Right hindlimb (tissue), 1 donor: ENCODE measurements at regions not wholly inside any gene's neighbourhood (a gene's known extent, or its start where the extent isn't known, plus 50 kb on each side); places are given as distances from the start of the nearest gene placed in this dataset.

ENCODE experiments used
- DNase-seq: peaks from one replicate; pipeline ENCODE4 v3.0.0-alpha.2; 2018

DNA sequence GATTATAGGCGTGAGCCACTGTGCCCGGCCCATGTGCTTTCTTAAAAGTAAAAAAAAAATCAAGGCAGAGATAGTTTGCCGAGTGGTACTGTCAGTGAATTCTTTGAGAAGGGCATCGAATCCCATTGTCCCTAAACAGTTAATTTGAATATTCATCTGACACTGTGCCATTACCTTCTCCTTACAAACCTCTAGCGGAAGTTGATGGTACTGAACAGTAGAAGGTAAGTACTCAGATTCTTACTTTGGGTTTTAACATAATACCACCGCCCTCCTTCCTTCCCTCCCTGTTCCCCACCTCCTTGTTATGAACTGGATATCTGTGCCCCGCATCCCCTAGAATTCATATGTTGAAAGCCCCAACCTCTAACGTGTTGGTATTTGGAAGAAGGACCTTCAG, 58.2 kb upstream of the CLMP start:
- no peak for DNase-seq

DNA sequence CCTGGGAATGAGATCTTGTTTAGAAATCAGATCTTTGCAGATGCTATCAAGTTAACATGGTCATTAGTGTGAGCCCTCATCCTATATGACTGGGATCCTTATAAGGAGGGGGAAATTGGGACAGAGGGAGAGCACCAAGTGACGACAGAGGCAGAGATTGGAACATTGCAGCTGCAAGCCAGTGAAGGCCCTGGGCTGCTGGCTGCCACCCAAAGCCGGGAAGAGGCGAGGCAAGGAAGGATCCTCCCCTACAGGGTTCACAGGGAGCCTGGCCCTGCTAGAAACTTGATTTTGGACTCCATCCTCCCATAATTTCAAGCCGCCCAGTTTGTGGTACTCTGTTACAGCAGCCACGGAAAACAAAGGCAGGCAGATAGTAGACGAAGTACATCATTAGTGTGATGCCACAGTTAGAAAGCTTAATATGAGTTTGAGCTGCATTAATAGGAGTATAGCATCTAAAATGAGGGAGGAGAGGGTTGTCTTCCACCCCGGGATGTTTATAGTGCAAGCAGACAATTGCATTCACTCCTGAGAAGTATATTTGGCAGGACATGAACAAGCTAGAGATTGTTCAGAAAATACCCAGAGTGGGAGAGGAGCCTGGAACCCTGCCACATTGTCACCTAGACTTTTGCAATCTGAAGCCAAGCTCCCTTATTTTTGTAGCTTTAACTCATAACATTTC, 56.8 kb upstream of the CLMP start:
- DNase-seq, result peak; percentile 77

DNA sequence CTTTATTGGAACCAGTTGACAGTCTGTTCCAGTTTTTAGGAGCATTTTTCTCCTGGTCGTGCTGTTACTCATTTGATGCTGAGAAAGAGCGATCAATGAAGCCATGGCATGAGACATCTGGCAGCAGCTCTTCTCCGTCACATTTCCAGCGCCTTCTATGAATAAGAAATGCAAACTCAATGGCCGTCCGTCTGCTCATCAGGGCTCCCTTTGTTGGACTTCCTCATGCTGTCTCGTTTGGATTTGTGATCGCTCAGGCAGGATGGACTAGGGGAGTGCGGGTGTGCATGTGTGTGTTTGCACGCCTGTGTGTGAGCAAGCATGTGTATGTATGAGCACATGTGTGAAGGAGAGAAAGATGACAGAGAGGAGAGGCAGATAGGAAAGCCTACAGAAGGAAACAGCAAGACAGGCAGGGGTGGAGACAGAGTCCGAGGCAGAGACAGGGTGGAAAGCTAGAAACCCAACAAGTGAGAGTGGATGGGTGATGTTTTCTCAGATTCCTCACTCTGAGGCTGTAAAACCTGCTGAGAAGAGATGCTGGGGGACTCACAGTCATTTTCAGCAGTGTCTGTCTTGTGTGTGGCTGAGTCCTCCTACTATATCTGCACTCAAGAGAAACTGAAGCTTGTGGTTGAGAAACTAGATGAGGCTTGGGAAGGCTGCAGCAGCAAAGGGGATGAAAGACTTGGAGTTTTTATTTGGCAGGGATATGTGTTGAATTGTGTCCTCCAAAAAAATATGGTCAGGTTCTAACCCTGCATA, 56.0 kb upstream of the CLMP start:
- DNase-seq, result no peak

DNA sequence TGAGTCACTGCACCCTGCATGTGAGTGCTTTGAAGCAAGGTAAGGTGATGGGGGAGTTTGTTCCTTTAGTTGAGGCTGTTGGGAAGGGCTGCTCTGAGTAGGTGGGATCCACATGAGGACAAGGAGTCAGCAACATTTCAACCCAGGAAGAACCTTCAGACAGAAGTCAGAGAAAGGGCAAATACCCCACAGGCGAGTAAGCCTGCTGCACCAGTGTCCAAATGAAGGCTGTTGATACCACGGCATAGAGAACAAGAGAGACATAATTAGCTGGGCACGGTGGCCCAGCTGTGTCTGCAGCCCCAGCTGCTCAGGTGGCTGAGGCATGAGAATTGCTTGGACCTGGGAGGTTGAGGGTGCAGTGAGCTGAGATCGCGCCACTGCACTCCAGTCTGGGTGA, 54.3 kb upstream of the CLMP start:
- no peak for DNase-seq

DNA sequence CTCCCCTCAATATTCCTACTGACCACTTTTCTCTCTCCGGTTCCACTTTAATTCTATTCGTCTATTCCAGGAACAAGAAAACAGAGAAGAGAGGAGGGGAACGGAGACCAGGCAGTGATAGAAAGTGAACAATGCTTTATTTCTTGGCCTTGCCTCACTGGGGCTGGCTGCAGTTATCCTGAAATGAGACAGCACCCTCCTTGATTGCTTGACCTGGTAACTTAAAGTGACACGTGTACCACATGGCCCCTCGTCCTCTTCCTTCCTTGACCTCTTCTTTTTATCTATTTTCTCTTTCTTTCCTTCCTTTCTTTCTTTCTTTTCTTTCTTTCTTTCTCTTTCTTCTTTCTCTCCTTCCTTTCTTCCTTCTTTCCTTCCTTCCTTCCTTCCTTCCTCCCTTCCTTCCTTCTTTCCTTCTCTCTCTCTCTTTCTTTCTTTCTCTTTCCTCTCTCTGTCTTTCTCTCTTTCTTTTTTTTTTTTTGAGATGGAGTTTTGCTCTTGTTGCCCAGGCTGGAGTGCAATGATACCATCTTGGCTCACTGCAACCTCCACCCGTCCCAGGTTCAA, 52.8 kb upstream of the CLMP start:
- DNase-seq, result no peak

DNA sequence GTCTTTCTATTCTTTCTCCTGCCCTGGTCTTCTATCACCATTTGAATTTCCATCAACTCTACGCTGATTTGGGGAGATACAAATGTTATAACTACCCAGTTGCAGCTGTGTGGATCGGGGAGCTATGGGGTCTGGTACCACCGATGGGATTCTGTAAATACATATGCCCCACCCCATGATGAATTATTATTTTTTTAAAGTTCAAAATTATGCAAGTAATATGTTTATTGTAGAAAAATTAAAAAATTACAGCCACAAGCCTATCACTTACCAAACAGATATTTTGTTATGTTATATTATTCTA, 52.4 kb upstream of the CLMP start:
- DNase-seq, result no peak

DNA sequence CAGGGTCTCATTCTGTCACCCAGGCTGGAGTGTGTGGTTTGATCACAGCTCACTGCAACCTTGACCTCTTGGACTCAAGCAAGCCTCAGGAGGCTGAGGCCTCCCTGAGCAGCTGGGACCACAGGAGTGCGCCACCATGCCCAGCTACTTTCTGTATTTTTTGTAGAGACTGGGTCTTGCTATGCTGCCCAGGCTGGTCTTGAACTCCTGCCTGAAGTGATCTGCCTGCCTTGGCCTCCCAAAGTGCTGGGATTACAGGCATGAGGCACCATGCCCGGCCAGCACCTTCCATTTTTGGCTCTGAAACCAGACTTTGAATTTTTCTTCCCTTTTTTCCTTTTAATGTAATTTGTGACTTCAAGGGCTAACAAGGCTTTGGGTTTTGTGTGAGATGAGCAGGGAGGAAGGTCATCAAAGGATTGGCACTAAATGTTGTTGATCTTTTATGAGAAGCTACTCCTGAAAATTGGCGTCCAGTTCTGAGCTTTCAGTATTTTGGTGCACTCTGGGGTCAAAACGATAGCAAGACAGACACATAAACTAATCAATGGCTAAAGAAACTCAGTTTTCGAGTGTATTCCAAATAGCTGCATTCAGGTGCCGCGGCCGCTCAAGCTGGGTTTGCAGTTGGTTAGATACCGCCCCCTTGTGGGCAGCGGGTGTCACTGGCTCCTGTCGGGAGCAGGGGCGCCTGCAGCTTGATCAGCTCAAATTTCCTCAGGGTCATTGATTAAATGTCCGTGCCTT, 51.9 kb upstream of the CLMP start:
- peak; percentile 89 for DNase-seq

DNA sequence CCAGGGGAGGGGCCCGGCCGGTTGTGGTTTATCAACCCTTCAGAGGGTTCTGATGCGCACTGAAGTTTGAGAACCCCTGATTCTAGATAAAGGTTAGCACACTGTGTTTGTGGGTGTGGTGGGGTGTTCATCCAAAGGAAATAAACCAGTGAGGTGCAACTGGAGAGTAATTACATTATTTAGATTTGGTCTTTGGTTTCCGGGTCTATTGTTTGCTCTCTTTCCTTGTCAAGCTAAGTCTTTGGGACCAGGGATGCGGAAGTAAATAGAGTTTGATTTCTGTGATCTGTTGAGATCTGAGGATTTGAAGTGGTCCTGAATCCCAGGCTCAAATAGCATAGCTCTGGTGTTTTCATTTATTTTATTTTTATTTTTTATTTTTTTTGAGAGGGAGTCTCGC, 50.5 kb upstream of the CLMP start:
- no peak for DNase-seq
